HG03097 (cell line): ENCODE measurements at regions not wholly inside any gene's neighbourhood (a gene's known extent, or its start where the extent isn't known, plus 50 kb on each side); places are given as distances from the start of the nearest gene placed in this dataset.
"Not testable (repeated sequence)": the region's sequence is repeated elsewhere in the genome, so short reads cannot be mapped to it uniquely, and the experiment has no call there.

Experiments used
- ATAC-seq: cut with Tn5 transposase; IDR thresholded peaks from one replicate; pipeline ENCODE4 v1.9.1; 2021; ENCODE audit not compliant: unreplicated experiment, low FRiP score

DNA sequence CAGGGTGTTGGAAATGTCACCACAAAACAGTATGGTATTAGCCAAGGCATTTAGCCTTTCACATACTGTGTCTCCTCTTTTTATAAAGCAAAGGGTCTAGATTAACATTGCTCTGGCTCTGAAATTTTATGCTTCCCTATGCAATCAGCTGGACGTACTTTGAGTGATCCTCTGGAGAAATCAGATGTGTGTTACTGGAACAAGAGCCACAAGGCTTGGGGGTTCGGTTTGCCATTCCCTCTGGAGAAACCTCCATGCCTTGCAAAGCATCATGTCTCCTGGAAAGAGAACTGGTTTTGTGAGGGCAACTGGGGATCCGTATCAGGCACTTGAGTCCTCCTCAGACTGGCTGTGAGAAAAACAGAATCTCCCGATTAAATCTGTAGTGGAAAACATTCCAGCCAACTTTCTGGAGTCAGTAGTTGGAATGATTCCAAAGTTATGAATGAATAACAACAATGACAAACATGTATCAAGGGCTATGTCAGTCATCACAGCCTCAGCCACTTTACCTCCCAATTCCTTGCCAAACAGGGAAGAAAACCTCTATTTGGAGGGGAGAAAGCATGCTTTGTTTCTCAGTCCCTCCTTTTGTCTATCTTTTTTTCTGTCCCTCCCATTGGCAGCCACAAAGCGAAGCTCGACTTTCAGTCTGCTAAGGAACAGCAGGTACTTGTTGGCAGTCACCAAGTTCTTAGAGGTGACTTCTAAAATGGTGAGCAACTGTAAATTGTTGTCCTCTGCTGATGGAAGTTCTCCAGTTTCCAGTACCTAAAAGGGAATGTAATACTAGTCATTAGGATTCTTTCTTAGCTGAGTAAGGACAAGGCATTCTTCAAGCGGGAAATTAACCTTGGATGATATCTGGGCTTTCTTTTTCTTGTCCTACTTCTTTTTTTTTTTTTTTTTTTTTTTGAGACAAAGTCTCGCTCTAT is 864.8 kb upstream of the AUTS2 start:
- no peak for ATAC-seq

GRCh38 chr7:68734431-68734830 is 863.8 kb upstream of the AUTS2 start:
- ATAC-seq, result no peak

GRCh38 chr7:68739306-68739705 is 859.0 kb upstream of the AUTS2 start:
- ATAC-seq, result no peak

- no peak for ATAC-seq
These were observed 854.2 kb upstream of the AUTS2 start for GRCh38 chr7:68744036-68744435.

DNA sequence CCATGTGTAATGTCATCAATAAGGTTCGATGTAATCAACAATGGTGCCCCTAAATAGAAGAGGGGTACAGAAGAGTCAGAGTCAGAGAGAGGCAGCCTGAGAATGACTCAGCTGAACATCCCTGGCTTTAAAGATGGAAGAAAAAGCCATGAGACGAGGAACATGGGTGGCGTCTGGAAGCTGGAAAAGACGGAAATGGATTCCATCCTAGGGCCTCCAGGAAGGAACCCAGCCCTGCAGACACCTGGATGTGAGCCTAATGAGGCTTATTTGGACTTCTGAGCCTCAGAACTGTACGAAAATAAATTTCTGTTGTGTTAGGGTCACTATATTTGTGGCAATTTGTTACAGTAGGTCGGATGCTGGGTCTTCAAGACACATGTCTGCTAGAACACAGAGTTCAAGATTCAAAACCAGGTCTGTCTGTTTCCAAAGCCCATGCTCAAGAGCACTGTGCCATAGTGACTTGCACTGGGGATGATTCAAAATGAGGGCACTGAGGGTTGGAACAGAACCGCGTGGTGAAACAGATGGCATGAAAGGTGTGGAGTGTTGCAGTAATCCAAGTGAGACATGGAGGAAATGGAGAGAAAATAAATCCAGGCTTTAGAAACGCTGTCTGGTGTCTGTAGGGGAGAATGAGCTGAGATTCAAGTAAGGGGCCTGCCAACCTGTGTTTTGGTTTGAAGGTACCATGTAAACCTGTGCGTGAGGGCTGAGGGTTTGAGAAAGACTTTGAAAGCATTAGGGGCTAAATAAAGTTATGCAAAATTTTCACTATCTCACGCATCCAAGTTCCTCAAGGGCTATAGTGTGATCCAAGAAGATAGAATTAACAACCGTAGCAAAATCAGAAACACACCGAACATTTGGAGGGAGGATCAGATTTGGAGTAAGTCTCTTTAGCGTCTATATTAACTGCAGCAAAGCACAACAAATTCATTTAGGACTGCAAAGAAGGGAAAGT is 849.1 kb upstream of the AUTS2 start:
- no peak for ATAC-seq

DNA sequence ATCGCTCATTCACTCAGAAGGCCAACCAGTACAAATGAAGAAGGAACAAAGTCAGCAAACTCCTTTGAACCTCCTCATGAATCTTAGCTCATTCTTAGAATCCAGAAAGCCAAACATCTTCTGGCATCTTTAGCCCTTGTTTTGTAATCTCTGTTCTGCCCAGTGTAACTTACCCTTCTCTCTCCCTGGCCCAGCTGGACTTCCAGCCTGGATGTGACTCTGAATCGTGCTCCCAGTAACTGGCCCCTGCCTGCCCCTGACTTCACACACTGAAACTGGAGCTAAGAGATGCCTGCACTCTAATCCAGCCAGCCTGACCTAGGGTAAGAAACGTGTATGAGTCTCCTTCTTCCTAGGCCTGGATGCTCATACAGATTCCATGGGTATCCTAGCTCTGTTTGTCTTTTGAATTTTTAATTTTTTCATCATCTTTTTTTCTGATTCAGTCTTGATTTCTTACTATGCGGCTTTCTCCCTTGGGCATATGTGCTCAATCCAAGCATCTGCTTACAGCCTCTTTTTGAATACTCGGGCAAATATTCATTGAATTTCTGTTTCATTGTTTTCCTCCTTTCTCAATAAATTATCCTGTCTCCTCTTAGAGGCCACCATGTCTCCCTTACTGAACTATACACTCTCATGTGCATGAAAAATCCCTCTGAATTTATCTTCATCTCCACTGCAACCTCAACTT is 845.6 kb upstream of the AUTS2 start:
- ATAC-seq, result no peak

- no peak for ATAC-seq
These were observed 843.9 kb upstream of the AUTS2 start for GRCh38 chr7:68754414-68754813.

DNA sequence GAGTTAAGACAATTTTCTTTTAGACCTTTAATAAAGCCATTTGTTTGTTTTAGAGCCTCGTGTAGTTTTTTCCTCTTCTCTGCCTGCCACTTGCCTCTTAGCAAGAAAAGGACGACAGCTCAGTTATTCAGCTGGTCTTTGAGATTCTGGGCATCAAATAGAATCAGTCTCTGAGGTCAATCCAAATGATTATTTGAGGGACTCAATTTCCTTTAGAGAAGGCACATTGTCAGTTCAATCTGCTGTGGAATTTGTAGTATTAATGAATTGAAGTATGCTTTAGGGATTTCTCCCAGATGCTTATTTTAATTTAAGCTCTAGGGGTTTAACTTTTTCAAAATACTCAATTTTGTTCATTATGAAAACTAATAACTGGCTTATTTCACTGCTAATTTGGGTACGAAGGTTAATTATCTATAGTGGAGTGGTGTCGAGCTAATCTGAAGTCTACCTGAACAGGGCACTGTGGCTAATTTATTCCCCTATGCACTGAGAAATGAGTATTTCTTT is 841.2 kb upstream of the AUTS2 start:
- no peak for ATAC-seq

DNA sequence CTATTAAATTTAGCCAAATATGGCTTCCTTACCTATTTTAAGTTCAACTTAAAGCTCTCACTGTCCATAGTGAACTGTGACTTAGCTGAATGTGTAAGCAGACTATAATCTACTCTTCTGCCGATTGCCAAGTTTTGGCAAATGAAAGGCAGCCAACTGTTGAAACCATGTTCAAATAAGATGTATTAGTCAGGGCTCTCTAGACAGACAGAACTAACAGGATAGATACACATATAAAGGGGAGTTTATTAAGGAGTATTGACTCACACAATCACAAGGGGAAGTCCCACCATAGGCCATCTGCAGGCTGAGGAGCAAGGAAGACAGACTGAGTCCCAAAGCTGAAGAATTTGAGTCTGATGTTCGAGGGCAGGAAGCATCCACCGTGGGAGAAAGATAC is 837.7 kb upstream of the AUTS2 start:
- no peak for ATAC-seq

DNA sequence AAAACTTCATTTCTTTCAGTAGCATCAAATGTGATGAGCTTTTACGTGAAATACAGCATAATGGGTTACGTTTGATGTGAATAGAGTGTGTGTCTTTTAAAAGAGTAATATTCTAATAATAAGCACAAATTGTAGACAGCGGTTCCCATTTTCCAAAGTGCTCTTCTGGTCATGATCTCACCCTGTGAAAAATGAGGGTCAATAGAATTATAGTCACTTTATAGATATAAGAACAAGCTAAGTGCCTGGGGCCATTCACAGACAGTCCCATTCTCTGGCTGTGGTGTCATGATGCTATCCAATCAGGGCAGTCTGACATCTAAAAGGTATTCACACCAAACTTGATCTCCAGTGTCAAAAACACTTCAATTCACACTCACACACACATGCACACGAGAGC is 830.8 kb upstream of the AUTS2 start:
- ATAC-seq, result no peak

- ATAC-seq, result no peak
These were observed 827.6 kb upstream of the AUTS2 start for GRCh38 chr7:68770649-68771048.

DNA sequence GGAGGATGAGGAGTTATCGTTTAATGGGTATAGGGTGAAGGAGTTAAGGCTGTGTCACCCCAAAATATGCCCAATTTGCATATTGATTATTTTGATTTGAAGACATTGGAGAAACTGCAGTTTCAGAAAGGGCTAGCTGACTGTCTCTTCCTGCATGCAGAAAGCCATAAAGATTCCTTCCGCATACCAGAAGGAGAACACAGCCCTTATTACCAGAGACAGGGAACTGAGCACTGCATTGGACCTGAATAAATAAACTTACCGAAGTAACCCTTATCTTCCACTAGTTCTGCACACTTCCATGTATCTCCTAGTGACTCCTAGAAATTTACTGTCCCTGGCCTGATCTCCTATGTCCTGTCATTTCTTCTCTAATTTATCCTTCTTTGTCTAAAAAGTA is 821.9 kb upstream of the AUTS2 start:
- ATAC-seq, result no peak

DNA sequence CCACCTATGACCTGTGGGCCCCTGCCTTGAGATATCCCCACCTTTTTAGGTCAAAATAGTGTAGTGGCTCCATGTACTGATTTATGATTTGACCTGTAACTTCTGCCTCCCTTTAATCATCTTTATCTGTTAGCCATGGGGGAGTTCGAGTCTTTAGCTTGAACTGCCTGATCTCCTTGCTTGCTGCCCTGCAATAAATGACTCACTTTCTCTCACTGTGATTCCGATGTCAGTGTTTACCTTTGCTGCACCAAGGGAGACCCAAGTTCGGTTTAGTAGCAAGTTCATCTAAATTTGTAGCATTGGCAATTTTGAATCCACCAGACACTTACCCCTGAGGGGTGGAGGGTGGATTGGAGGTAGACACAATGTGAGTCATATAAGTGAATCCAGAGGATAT is 814.6 kb upstream of the AUTS2 start:
- ATAC-seq, result no peak

- ATAC-seq, result no peak
These were observed 813.2 kb upstream of the AUTS2 start for GRCh38 chr7:68785036-68785435.

DNA sequence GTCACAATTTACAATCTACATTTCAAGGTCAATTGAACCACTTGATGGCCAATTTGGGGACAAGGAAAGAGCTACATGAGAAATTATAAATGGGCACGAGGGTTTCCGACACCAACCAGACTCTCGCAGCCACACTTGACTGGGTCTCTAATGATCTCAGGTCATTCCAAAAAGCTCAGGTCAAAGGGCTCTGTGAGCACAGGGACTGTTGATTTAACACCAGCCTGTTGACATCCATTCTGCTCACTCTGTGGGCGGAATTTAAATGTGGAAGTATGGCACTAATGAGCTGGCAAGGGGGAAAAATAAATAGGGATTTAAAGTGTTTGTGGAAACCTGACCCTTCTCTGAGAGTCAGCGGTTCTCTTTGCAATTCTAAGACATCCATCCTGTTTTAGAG is 810.7 kb upstream of the AUTS2 start:
- no peak for ATAC-seq

DNA sequence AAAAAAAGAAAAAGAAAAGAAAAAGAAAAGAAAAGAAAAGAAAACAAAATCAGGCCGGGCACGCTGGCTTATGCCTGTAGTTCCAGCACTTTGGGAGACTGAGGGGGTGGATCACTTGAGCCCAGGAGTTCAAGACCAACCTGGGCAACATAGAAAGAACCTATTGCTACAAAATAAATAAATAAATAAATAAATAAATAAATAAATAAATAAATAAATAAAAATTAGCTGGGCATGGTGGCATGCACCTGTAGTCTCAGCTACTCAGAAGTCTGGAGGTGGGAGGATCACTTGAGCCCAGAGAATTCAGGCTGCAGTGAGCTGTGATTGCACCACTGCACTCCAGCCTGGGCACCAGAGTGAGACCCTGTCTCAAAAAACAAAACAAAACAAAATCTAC is 809.7 kb upstream of the AUTS2 start:
- ATAC-seq, result not testable (repeated sequence)

- ATAC-seq, result no peak
These were observed 808.7 kb upstream of the AUTS2 start for GRCh38 chr7:68789597-68789996.

- ATAC-seq, result no peak
These were observed 805.9 kb upstream of the AUTS2 start for GRCh38 chr7:68792351-68792750.

DNA sequence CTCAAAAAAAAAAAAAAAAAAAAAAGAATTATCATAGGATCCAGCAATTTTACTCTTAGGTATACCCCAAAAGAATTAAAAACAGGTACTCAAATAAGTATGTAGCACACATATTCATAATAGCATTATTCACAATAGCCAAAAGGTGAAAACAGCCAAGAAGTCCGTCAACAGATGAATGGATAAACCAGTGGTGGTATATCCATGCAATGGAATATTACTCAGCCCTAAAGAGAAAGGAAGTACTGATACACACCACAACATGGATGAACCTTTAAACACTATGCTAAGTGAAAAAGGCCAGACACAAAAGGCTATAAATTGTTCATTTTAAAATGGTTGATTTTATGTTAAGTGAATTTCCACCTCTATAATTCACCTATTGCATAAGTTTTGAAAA is 804.8 kb upstream of the AUTS2 start:
- ATAC-seq, result no peak

- ATAC-seq, result no peak
These were observed 798.0 kb upstream of the AUTS2 start for GRCh38 chr7:68800316-68800715.

DNA sequence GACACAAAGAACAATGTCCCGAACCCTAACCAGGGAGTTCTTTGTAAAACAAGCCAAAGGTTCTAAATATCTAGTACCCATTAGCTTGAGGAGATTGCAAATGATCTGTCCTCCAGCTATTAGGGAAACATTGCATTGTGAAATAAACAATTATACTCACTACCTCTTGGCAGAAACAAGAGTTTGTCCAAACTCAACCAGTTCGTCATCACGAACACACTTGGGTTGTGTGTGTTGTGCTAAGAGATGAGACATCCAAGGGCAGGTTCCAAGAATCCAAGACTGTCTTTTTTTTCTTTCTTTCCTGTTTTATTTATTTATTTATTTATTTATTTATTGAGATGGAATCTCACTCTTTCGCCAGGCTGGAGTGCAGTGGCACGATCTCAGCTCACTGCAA is 793.1 kb upstream of the AUTS2 start:
- ATAC-seq, result no peak
